Hepatocyte (in vitro differentiated cells): ENCODE measurements at regions not wholly inside any gene's neighbourhood (a gene's known extent, or its start where the extent isn't known, plus 50 kb on each side); places are given as distances from the start of the nearest gene placed in this dataset.
A peak's percentile ranks its signal among the peaks of the same experiment; 100 is the strongest.

Experiments used
- DNase-seq: peaks from one replicate; pipeline ENCODE4 v3.0.0-alpha.2; 2016; ENCODE audit warnings: low spot score
- H2AFZ ChIP-seq: fragments of 200-600 bp; sonication (generic); 2 replicates; pipeline ENCODE4 v1.6.0; 2016; ENCODE audit warnings: antibody characterized with exemption, mild to moderate bottlenecking
- H3K27ac ChIP-seq: fragments of 200-600 bp; sonication (generic); 2 replicates; pipeline ENCODE4 v1.5.1; 2016; ENCODE audit warnings: mild to moderate bottlenecking
- H3K27me3 ChIP-seq: fragments of 200-600 bp; sonication (generic); 2 replicates; pipeline ENCODE4 v1.6.1; 2016
- H3K36me3 ChIP-seq: fragments of 200-600 bp; sonication (generic); replicated peaks from 2 replicates; pipeline ENCODE4 v1.5.1; 2016; ENCODE audit warnings: low read depth; ENCODE audit not compliant: insufficient read depth
- H3K4me1 ChIP-seq: fragments of 200-600 bp; sonication (generic); 2 replicates; pipeline ENCODE4 v1.5.1; 2016; ENCODE audit warnings: mild to moderate bottlenecking, moderate library complexity; ENCODE audit not compliant: insufficient read depth
- H3K4me2 ChIP-seq: fragments of 200-600 bp; sonication (generic); 2 replicates; pipeline ENCODE4 v1.6.0; 2016
- H3K4me3 ChIP-seq: fragments of 200-600 bp; sonication (generic); 2 replicates; pipeline ENCODE4 v1.5.1; 2016; ENCODE audit warnings: mild to moderate bottlenecking
- H3K79me2 ChIP-seq: fragments of 200-600 bp; sonication (generic); 2 replicates; pipeline ENCODE4 v1.6.0; 2017; ENCODE audit warnings: mild to moderate bottlenecking
- H3K9me2 ChIP-seq: fragments of 200-600 bp; sonication (generic); replicated peaks from 2 replicates; pipeline ENCODE4 v1.6.0; 2017; ENCODE audit warnings: mild to moderate bottlenecking; ENCODE audit not compliant: insufficient read depth
- H3K9me3 ChIP-seq: fragments of 200-600 bp; sonication (generic); 2 replicates; pipeline ENCODE4 v1.5.1; 2016; ENCODE audit warnings: low read depth, mild to moderate bottlenecking
- H4K20me1 ChIP-seq: fragments of 200-600 bp; sonication (generic); 2 replicates; pipeline ENCODE4 v1.6.0; 2016; ENCODE audit warnings: mild to moderate bottlenecking; ENCODE audit not compliant: insufficient read depth, poor library complexity, severe bottlenecking
- CTCF ChIP-seq: fragments of 200-600 bp; sonication (generic); IDR thresholded peaks from 2 replicates; pipeline ENCODE4 v1.5.1; 2016; ENCODE audit warnings: antibody characterized with exemption, mild to moderate bottlenecking; ENCODE audit not compliant: poor library complexity
- EZH2 ChIP-seq: fragments of 200-600 bp; sonication (generic); IDR thresholded peaks from 2 replicates; pipeline ENCODE4 v1.6.1; 2016; ENCODE audit warnings: antibody characterized with exemption, mild to moderate bottlenecking, borderline replicate concordance
- EZH2phosphoT487 ChIP-seq: fragments of 200-600 bp; sonication (generic); IDR thresholded peaks from one replicate; pipeline ENCODE4 v1.6.1; 2018; ENCODE audit warnings: antibody characterized with exemption, mild to moderate bottlenecking, low read depth, moderate library complexity; ENCODE audit not compliant: unreplicated experiment, severe bottlenecking
- WGBS: methylation state at CpG from one replicate; pipeline ENCODE4 v1.1.6; 2016; ENCODE audit warnings: low lambda C conversion rate; ENCODE audit errors: missing lambda C conversion rate; 5-methylcytosine and 5-hydroxymethylcytosine counted together

- H3K4me3 ChIP-seq = no peak overlapping the region
- no peaks in the 10 kb centered on the region for H3K79me2 ChIP-seq
- no peaks in the 10 kb centered on the region for H3K9me2 ChIP-seq
- no peaks in the 10 kb centered on the region for H3K4me1 ChIP-seq
- H3K4me2 ChIP-seq = no peak overlapping the region
- H2AFZ ChIP-seq = no peak overlapping the region
- no peak for DNase-seq
- TF ChIP-seq EZH2phosphoT487 (no peak), CTCF (no peak), EZH2 (no peak)
- H3K27ac ChIP-seq = no peak overlapping the region
- 86% methylated on average over 1 of the region's 1 CpG for WGBS
- no peaks in the 10 kb centered on the region for H3K36me3 ChIP-seq
- H3K27me3 ChIP-seq = no peaks in the 10 kb centered on the region
- no peaks in the 10 kb centered on the region for H4K20me1 ChIP-seq
- no peaks in the 10 kb centered on the region for H3K9me3 ChIP-seq
Measured at GRCh38 chr7:46772776-46773175, 809.1 kb downstream of the TNS3 start.

- H4K20me1 ChIP-seq = no peaks in the 10 kb centered on the region
- no peaks in the 10 kb centered on the region for H3K36me3 ChIP-seq
- H3K79me2 ChIP-seq = no peaks in the 10 kb centered on the region
- H3K4me3 ChIP-seq = no peak overlapping the region
- no peaks in the 10 kb centered on the region for H3K9me2 ChIP-seq
- no peak overlapping the region for H3K4me2 ChIP-seq
- H2AFZ ChIP-seq = no peak overlapping the region
- TF ChIP-seq EZH2 = no peak
- no peaks in the 10 kb centered on the region for H3K9me3 ChIP-seq
- H3K27ac ChIP-seq = no peak overlapping the region
- H3K27me3 ChIP-seq = no peaks in the 10 kb centered on the region
- 80% methylated on average over 1 of the region's 1 CpG for WGBS
- no peak for DNase-seq
- no peaks in the 10 kb centered on the region for H3K4me1 ChIP-seq
Measured at GRCh38 chr7:46767071-46767470, 814.8 kb downstream of the TNS3 start.

- no peaks in the 10 kb centered on the region for H3K4me1 ChIP-seq
- 88% methylated on average over 3 of the region's 3 CpGs for WGBS
- no peaks in the 10 kb centered on the region for H3K9me2 ChIP-seq
- H3K4me3 ChIP-seq = no peak overlapping the region
- H3K27ac ChIP-seq = peak overlapping the region; percentile 27
- H4K20me1 ChIP-seq = no peaks in the 10 kb centered on the region
- no peaks in the 10 kb centered on the region for H3K27me3 ChIP-seq
- H2AFZ ChIP-seq = no peak overlapping the region
- H3K4me2 ChIP-seq = no peak overlapping the region
- H3K36me3 ChIP-seq = no peaks in the 10 kb centered on the region
- no peaks in the 10 kb centered on the region for H3K9me3 ChIP-seq
- H3K79me2 ChIP-seq = no peaks in the 10 kb centered on the region
- TF ChIP-seq CTCF (no peak), EZH2 (no peak), EZH2phosphoT487 (no peak)
- DNase-seq = peak; percentile 65
Measured at GRCh38 chr7:46764100-46764936, 817.6 kb downstream of the TNS3 start.

GRCh38 chr7:46763344-46763743 is 818.6 kb downstream of the TNS3 start:
- H3K27me3 ChIP-seq = no peaks in the 10 kb centered on the region
- no peak overlapping the region for H3K4me2 ChIP-seq
- H3K79me2 ChIP-seq = no peaks in the 10 kb centered on the region
- no peak for TF ChIP-seq EZH2
- TF ChIP-seq EZH2phosphoT487 = no peak
- no peak overlapping the region for H3K4me3 ChIP-seq
- no peaks in the 10 kb centered on the region for H3K36me3 ChIP-seq
- no peaks in the 10 kb centered on the region for H3K9me2 ChIP-seq
- no peaks in the 10 kb centered on the region for H4K20me1 ChIP-seq
- no peaks in the 10 kb centered on the region for H3K4me1 ChIP-seq
- WGBS = 90% methylated on average over 3 of the region's 3 CpGs
- no peak overlapping the region for H2AFZ ChIP-seq
- H3K9me3 ChIP-seq = no peaks in the 10 kb centered on the region
- H3K27ac ChIP-seq = no peak overlapping the region
- DNase-seq = no peak
